ENCODE measurements at regions not wholly inside any gene's neighbourhood (a gene's known extent, or its start where the extent isn't known, plus 50 kb on each side); places are given as distances from the start of the nearest gene placed in this dataset.

DNA sequence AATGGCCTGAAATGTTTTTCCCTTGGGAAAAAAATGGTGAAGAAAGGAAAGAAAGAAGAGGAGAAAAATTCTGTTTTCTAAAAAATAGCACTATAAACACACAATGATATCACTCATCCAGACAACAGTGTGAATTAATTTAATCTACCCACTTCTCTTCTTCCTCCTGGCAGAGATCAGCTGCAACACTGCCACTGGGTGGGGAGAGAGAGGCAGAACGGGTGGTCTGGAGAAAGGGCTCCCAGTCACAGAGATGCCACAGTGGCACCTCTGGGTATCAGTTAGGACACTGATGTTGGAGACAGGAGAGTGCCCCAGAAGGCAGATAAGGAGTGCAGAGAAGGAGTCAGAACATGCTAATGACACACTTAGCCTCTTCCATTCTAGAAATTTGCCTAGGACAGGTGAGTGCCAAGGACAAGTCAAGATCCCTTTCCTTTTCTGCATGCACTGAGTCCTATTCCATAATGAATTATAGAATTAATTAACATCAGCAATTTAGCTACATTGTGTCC is 168.6 kb downstream of the SUCLA2 start:
- H3K4me1 ChIP-seq (ENCODE audit: control insufficient read depth in 1 of 2, insufficient read depth in 2 of 2, low read length in 2 of 2), result no peaks in the 10 kb centered on the region
- Mint-ChIP-seq H3K27ac (peak overlapping the region in 1 of 7 donors; percentile 63), H3K9me3 (peaks cover 0 to under 1% (median 0%) of the 10 kb centered on the region in 7 donors), H3K27me3 (ENCODE audit: low read depth in 3 of 3) (no peaks in the 10 kb centered on the region), H3K4me3 (no peak overlapping the region), H3K4me1 (no peaks in the 10 kb centered on the region), H3K36me3 (no peaks in the 10 kb centered on the region)
- no peak overlapping the region for H2AFZ ChIP-seq (ENCODE audit: insufficient read depth, low read depth, low read length, poor library complexity, severe bottlenecking)
- no peaks in the 10 kb centered on the region for H3K79me2 ChIP-seq (ENCODE audit: insufficient read depth, low read length)
- TF ChIP-seq, protein P1, sequence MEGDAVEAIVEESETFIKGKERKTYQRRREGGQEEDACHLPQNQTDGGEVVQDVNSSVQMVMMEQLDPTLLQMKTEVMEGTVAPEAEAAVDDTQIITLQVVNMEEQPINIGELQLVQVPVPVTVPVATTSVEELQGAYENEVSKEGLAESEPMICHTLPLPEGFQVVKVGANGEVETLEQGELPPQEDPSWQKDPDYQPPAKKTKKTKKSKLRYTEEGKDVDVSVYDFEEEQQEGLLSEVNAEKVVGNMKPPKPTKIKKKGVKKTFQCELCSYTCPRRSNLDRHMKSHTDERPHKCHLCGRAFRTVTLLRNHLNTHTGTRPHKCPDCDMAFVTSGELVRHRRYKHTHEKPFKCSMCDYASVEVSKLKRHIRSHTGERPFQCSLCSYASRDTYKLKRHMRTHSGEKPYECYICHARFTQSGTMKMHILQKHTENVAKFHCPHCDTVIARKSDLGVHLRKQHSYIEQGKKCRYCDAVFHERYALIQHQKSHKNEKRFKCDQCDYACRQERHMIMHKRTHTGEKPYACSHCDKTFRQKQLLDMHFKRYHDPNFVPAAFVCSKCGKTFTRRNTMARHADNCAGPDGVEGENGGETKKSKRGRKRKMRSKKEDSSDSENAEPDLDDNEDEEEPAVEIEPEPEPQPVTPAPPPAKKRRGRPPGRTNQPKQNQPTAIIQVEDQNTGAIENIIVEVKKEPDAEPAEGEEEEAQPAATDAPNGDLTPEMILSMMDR (IDR thresholded peaks at IDR 0.05), result no peak
- DNase-seq, result no peak
- H3K4me2 ChIP-seq (replicated peaks; ENCODE audit: extremely low read depth, low read length, poor library complexity, severe bottlenecking), result no peak overlapping the region
- no peaks in the 10 kb centered on the region for H3K27me3 ChIP-seq (ENCODE audit: control insufficient read depth in 2 of 2, insufficient read depth in 2 of 2, low read length in 2 of 2)
- no peak overlapping the region for H3K9ac ChIP-seq (ENCODE audit: insufficient read depth, low read length, poor library complexity, severe bottlenecking)
- H4K20me1 ChIP-seq (ENCODE audit: insufficient read depth, low read length), result no peaks in the 10 kb centered on the region
- WGBS (ENCODE audit: insufficient coverage), result no CpG with 5 or more reads among the region's 1 CpG
- H3K4me3 ChIP-seq (replicated peaks in 1 of 3; ENCODE audit: low read depth in 2 of 3, low read length in 3 of 3), result no peak overlapping the region
- no peaks in the 10 kb centered on the region for H3K9me3 ChIP-seq (replicated peaks in 1 of 2; ENCODE audit: control insufficient read depth in 1 of 2, insufficient read depth in 1 of 2, low read length in 2 of 2)
- no peak overlapping the region for H3K27ac ChIP-seq (ENCODE audit: low read depth in 1 of 2, low read length in 2 of 2)
- intact Hi-C loops (cut with micrococcal nuclease), result no loop called here
- no peaks in the 10 kb centered on the region for H3K36me3 ChIP-seq (replicated peaks in 1 of 2; ENCODE audit: control insufficient read depth in 1 of 2, insufficient read depth in 2 of 2, low read length in 2 of 2)

DNA sequence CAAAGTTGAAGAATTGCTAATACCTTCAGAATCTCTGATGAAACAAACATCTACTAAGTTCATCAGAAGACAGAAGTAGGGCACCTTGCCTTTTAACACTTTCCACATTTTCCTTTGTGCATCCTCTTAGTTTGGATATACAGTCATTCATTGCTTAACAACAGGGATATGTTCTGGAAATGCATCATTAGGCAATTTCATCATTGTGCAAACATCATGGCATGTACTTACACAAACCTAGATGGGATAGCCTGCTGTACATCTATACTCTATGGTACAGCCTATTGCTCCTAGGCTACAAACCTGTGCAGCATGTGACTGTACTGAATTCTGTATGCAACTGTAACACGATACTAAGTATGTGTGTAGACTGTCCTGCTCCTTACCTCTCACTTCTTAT is 169.8 kb downstream of the SUCLA2 start:
- Mint-ChIP-seq H3K27ac (no peak overlapping the region), H3K9me3 (peaks cover 1 to 13% (median 5%) of the 10 kb centered on the region in 7 donors), H3K4me3 (no peak overlapping the region), H3K36me3 (no peaks in the 10 kb centered on the region), H3K27me3 (ENCODE audit: low read depth in 3 of 3) (no peaks in the 10 kb centered on the region), H3K4me1 (no peaks in the 10 kb centered on the region)
- Histone ChIP-seq H3K27me3 (ENCODE audit: control insufficient read depth in 2 of 2, insufficient read depth in 2 of 2, low read length in 2 of 2) (no peaks in the 10 kb centered on the region), H3K79me2 (ENCODE audit: insufficient read depth, low read length) (no peaks in the 10 kb centered on the region), H4K20me1 (ENCODE audit: insufficient read depth, low read length) (no peaks in the 10 kb centered on the region), H3K4me2 (replicated peaks; ENCODE audit: extremely low read depth, low read length, poor library complexity, severe bottlenecking) (no peak overlapping the region), H3K27ac (ENCODE audit: low read depth in 1 of 2, low read length in 2 of 2) (no peak overlapping the region), H3K36me3 (replicated peaks in 1 of 2; ENCODE audit: control insufficient read depth in 1 of 2, insufficient read depth in 2 of 2, low read length in 2 of 2) (no peaks in the 10 kb centered on the region), H3K4me3 (replicated peaks in 1 of 3; ENCODE audit: low read depth in 2 of 3, low read length in 3 of 3) (no peak overlapping the region), H3K4me1 (ENCODE audit: control insufficient read depth in 1 of 2, insufficient read depth in 2 of 2, low read length in 2 of 2) (no peaks in the 10 kb centered on the region), H3K9me3 (replicated peaks in 1 of 2; ENCODE audit: control insufficient read depth in 1 of 2, insufficient read depth in 1 of 2, low read length in 2 of 2) (peaks cover 2 to 4% of the 10 kb centered on the region in 2 donors), H3K9ac (ENCODE audit: insufficient read depth, low read length, poor library complexity, severe bottlenecking) (no peak overlapping the region), H2AFZ (ENCODE audit: insufficient read depth, low read depth, low read length, poor library complexity, severe bottlenecking) (no peak overlapping the region)
- TF ChIP-seq, protein P1 (IDR thresholded peaks at IDR 0.05), result no peak
- no peak for DNase-seq
- intact Hi-C loops (cut with micrococcal nuclease), result no loop called here
- WGBS (ENCODE audit: insufficient coverage), result no CpG with 5 or more reads among the region's 1 CpG
